Kidney (tissue), 13 donors: ENCODE measurements at regions not wholly inside any gene's neighbourhood (a gene's known extent, or its start where the extent isn't known, plus 50 kb on each side); places are given as distances from the start of the nearest gene placed in this dataset.

Experiments used
- DNase-seq, 5 donors: peaks; one replicate each; pipeline ENCODE4 v3.0.0-alpha.2; 2013 to 2020
- FAIRE-seq: peaks from 2 replicates; lab custom pipeline; 2012; peaks lifted over from hg19 to GRCh38; lab: Jason Lieb, UNC
- H3K27ac ChIP-seq, 2 donors: one replicate each; pipeline ENCODE4 v1.7.0; 2013; ENCODE audit warnings: low read depth in 2 of 2, low read length in 2 of 2, inconsistent platforms in 1 of 2
- H3K27me3 ChIP-seq: one replicate; pipeline ENCODE4 v1.7.1; 2013; ENCODE audit warnings: low read length, inconsistent platforms; ENCODE audit not compliant: control insufficient read depth, insufficient read depth
- H3K36me3 ChIP-seq, 3 donors: one replicate each; pipeline versions ENCODE4 v1.7.0 to v1.7.1; 2013; ENCODE audit warnings: low read length in 3 of 3, control low read depth in 1 of 3, inconsistent platforms in 1 of 3; ENCODE audit not compliant: insufficient read depth in 3 of 3, control insufficient read depth in 2 of 3
- H3K4me1 ChIP-seq, 3 donors: one replicate each; pipeline versions ENCODE4 v1.7.0 to v1.7.1; 2013; ENCODE audit warnings: low read length in 3 of 3, inconsistent platforms in 1 of 3, low read depth in 1 of 3; ENCODE audit not compliant: control insufficient read depth in 2 of 3, insufficient read depth in 2 of 3
- H3K4me3 ChIP-seq, 3 donors: one replicate each; pipeline versions ENCODE4 v1.7.0 to v1.8.1; 2013; ENCODE audit warnings: low read length in 3 of 3, control low read depth in 1 of 3, inconsistent platforms in 1 of 3
- H3K9ac ChIP-seq, 3 donors: one replicate each; pipeline versions ENCODE4 v1.7.0 to v1.7.1; 2013; ENCODE audit warnings: low read length in 3 of 3, control low read depth in 1 of 3, inconsistent platforms in 1 of 3
- H3K9me3 ChIP-seq, 3 donors: one replicate each; pipeline versions ENCODE4 v1.7.0 to v1.7.1; 2013; ENCODE audit warnings: low read length in 3 of 3, control low read depth in 1 of 3, inconsistent platforms in 1 of 3; ENCODE audit not compliant: control insufficient read depth in 2 of 3, insufficient read depth in 1 of 3
- CTCF ChIP-seq: IDR thresholded peaks from 3 replicates; pipeline ENCODE4 v1.5.1; 2012; ENCODE audit warnings: mild to moderate bottlenecking, moderate library complexity, borderline replicate concordance; ENCODE audit not compliant: insufficient read depth; ENCODE audit errors: extremely low read depth
- intact Hi-C: fragments of 100-400 bp; cut with DNase I; formaldehyde crosslinking; loops from one replicate; pipeline ENCODE4 v1.11.1; 2022
- donor health status: control.
- donor health status: control.
- donor health status: control.
- donor health status: control.
- donor health status: control.
- donor health status: DM: yes; HTN: yes; CAD: no.
- donor health status: Normal renal cell carcinoma (clear cell type).

DNA sequence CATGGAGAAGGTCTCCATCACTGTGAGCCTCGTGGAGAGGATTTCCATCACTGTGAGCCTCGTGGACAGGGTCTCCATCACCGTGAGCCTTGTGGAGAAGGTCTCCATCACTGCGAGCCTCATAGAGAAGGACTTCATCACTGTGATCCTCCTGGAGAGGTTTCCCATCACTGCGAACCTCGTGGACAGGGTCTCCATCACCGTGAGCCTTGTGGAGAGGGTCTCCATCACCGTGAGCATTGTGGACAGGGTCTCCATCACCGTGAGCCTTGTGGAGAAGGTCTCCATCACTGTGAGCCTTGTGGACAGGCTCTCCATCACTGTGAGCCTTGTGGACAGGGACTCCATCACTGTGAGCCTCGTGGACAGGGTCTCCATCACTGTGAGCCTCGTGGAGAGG is 140.4 kb downstream of the ERMARD start:
- no peak for TF ChIP-seq CTCF
- FAIRE-seq (no peak), DNase-seq (no peak)
- Histone ChIP-seq H3K9me3 (no peaks in the 10 kb centered on the region), H3K4me1 (no peaks in the 10 kb centered on the region), H3K36me3 (no peaks in the 10 kb centered on the region), H3K4me3 (no peak overlapping the region), H3K9ac (no peak overlapping the region), H3K27ac (no peak overlapping the region), H3K27me3 (no peaks in the 10 kb centered on the region)
- intact Hi-C loops = no loop called here

DNA sequence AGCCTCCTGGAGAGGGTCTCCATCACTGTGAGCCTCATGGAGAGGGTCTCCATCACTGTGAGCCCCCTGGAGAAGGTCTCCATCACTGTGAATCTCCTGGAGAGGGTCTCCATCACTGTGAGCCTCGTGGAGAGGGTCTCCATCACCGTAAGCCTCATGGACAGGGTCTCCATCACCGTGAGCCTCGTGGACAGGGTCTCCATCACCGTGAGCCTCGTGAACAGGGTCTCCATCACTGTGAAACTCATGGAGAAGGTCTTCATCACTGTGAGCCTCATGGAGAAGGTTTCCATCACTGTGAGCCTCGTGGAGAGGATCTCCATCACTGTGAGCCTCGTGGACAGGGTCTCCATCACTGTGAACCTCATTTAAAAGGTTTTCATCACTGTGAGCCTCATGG is 140.0 kb downstream of the ERMARD start:
- H3K27ac ChIP-seq = no peak overlapping the region
- no peak for FAIRE-seq
- DNase-seq = no peak
- no peak overlapping the region for H3K4me3 ChIP-seq
- TF ChIP-seq CTCF = no peak
- no peaks in the 10 kb centered on the region for H3K9me3 ChIP-seq
- no peak overlapping the region for H3K9ac ChIP-seq
- intact Hi-C loops = no loop called here
- H3K27me3 ChIP-seq = no peaks in the 10 kb centered on the region
- no peaks in the 10 kb centered on the region for H3K4me1 ChIP-seq
- no peaks in the 10 kb centered on the region for H3K36me3 ChIP-seq

DNA sequence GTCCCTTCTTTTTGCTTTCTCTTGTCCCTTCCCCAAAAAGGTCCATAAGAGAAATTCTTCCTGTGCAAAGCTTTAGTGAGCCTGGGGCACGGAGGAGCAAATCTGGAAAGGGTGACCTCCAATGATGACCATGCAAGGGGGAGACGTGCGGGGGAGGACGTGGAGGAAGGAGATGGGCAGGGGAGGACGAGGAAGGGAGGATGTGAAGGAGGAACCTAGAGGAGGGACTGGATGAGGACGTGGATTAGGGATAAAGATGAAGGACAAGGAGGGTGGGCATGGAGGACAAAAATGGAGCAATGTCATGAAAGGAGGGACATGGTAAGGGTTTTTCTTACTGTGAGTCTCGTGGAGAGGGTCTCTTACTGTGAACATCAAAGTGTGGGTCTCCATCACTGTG is 139.5 kb downstream of the ERMARD start:
- no peaks in the 10 kb centered on the region for H3K4me1 ChIP-seq
- H3K9ac ChIP-seq = no peak overlapping the region
- H3K9me3 ChIP-seq = no peaks in the 10 kb centered on the region
- H3K4me3 ChIP-seq = no peak overlapping the region
- H3K27me3 ChIP-seq = no peaks in the 10 kb centered on the region
- no peak overlapping the region for H3K27ac ChIP-seq
- TF ChIP-seq CTCF = no peak
- intact Hi-C loops = no loop called here
- DNase-seq = peak in 1 of 5 donors; percentile 6
- no peaks in the 10 kb centered on the region for H3K36me3 ChIP-seq
- FAIRE-seq = no peak

GRCh38 chr6:169890049-169890448 is 138.6 kb downstream of the ERMARD start:
- Histone ChIP-seq H3K9me3 (no peaks in the 10 kb centered on the region), H3K36me3 (no peaks in the 10 kb centered on the region), H3K9ac (no peak overlapping the region), H3K27ac (no peak overlapping the region), H3K4me3 (no peak overlapping the region), H3K27me3 (no peaks in the 10 kb centered on the region), H3K4me1 (no peaks in the 10 kb centered on the region)
- no peak for TF ChIP-seq CTCF
- intact Hi-C loops = no loop called here
- FAIRE-seq = no peak
- peak in 3 of 5 donors; percentile 40 to 49 (median 44) for DNase-seq
